DMS53 treated with DMSO at 0.1 percent for 48 hours (cell line): ENCODE measurements at regions not wholly inside any gene's neighbourhood (a gene's known extent, or its start where the extent isn't known, plus 50 kb on each side); places are given as distances from the start of the nearest gene placed in this dataset.
"Not testable (repeated sequence)": the region's sequence is repeated elsewhere in the genome, so short reads cannot be mapped to it uniquely, and the experiment has no call there.

Experiments
- DNase-seq: peaks from one replicate; lab custom pipeline; 2025; ENCODE audit not compliant: unreplicated experiment; lab: John Stamatoyannopoulos, UW

- DNase-seq: no peak
Observed at GRCh38 chr12:24679126-24679525, 269.8 kb downstream of the BCAT1 start.

DNA sequence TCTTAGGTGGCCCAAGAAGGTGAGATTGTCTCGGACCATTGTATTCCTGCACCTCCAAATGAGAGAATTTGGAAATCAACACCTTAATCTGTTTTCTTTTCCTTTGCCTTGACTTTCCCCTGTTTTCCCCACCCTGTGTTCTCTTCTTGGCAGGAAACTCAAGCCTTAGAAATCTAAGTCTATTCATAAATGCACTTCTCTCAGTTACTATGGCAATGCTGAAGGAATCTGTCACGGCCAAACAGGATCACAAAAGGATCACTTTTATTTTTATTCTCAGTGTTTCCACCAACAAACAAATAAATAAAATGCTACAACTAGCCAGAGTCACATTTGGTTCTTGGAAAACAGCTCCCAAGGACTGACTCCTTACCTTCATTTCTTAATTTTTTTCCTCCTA is 270.5 kb downstream of the BCAT1 start:
- DNase-seq: no peak

- no peak for DNase-seq
Observed at GRCh38 chr12:24668563-24668962, 280.3 kb downstream of the BCAT1 start.

GRCh38 chr12:24664161-24664880 is 284.6 kb downstream of the BCAT1 start:
- DNase-seq: no peak

DNA sequence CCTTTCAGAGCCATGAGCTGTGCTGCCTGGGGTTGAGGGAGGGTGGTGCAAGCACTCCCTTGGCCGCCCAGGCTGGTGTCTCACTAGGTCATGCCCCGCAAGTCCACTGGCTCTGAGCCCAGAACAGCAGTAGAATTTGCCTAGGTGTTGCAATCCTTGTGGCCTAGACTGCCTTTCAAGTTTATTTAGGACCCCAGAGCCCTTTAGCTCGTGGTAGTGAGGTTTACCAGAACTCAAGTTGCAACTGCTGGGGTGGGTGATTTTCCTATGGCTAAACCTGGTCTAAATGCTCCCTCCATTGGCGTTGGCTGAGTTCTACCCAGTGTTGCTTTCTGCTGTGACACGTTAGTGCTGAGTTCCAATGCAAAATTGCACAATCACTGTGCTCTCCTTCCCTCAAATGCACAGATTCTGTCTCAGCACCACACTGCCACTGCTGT is 287.2 kb downstream of the BCAT1 start:
- no peak for DNase-seq

DNA sequence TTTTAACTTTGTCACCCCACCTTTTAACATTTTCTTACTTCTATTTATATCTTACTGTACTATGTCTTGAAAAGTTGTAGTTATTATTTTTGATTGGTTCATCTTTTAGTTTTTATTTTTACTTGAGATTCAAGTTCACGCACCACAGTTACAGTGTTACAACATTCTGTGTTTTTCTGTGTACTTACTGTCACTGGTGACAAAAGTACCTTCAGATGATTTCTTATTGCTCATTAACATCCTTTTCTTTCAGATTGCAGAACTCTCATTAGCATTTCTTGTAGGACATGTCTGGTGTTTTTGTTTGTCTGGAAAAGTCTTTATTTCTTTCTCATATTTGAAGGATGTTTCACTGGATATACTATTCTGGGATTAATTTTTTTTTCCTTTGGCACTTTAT is 289.9 kb downstream of the BCAT1 start:
- DNase-seq: no peak

DNA sequence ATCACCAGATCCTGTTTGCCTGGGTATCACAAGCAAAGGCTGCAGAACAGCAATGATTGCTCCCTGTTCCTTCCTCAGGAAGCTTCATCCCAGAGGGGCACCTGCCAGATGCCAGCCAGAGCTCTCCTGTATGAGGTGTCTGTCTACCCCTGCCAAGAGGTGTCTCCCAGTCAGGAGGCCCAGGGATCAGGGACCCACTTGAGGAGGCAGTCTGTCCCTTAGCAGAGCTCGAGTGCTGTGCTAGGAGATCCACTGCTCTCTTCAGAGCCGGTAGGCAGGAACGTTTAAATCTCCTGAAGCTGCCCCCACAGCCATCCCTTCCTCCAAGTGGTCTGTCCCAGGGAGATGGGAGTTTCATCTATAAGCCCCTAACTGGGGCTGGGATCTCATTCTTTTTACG is 294.6 kb downstream of the BCAT1 start:
- DNase-seq: not testable (repeated sequence)

DNA sequence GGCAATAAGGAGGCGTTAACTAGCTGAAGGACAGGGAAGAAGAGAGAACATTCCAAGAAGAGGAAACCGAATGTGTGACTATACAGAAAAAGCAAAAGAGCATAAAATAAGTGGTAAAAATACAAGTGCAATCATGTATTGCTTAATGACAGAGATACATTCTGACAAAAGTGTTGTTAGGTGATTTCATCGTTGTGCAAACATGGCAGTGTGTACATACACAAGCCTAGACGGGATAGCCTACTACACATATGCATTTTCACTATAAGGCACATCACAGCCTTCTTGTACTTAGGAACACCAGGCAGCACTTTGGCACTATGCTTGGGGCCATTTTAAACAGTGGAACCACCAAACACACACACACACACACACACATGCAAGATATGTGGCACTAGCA is 299.3 kb downstream of the BCAT1 start:
- DNase-seq: peak; percentile 100

DNA sequence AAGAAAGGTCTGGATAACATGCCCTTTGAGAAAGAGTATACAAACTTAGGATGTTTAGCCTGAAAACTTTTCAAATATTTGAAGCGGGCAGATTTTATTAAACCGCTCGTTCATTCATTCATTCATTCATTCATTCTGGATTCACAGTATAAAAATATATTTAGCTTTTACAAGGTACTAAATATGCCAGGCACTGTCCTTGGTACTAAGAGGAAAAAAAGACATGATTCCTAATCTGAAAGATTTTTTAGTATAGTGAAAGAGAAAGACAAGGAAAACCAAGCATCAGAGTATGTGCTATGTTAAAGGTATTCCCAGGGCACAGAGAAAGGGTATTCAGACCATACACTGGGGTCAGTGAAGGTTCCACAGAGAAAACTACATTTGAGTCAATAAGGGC is 299.7 kb downstream of the BCAT1 start:
- no peak for DNase-seq

GRCh38 chr12:24645254-24645653 is 303.6 kb downstream of the BCAT1 start:
- DNase-seq: no peak

GRCh38 chr12:24643120-24644119 is 305.5 kb downstream of the BCAT1 start:
- DNase-seq: no peak

- no peak for DNase-seq
Observed at GRCh38 chr12:24639641-24640040, 309.3 kb downstream of the BCAT1 start.

DNA sequence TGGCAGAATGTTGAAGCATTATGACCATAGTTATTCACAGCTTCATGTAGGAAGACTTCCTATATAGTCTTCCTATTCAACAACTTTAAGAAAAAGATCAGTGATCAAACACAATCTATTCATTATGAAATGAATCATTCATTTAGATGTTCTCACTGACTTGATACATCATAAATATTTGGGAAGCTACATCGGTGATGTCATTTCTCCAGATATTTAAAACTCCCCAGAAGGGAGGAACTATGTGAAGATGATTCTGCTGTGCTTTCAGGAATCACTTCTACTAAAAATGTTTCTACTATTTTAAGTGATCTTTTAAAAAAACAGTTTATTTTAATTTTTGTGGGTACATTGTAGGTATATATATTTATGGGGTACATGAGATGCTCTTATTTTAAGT is 316.4 kb downstream of the BCAT1 start:
- no peak for DNase-seq

GRCh38 chr12:24631676-24632426 is 317.1 kb downstream of the BCAT1 start:
- no peak for DNase-seq

GRCh38 chr12:24630856-24631255 is 318.0 kb downstream of the BCAT1 start:
- DNase-seq: no peak

DNA sequence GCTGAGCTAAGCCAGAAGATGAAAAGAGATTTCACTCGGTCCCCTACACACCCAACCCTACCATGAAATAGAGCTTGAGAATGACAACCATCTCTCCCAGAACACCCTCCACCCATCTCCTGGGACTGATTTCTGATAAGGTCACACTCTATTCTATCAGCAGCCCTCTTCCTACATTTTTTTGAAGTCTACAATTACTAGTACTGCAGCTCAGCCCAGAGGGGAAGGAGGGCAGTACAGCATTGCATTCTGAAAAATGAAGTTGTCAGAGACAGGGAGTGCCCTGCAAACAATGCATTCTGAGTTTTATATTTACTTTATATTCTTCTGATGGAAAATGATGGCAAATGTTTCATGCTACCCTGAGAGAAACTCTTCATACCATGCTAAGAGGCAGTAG is 318.5 kb downstream of the BCAT1 start:
- no peak for DNase-seq

DNA sequence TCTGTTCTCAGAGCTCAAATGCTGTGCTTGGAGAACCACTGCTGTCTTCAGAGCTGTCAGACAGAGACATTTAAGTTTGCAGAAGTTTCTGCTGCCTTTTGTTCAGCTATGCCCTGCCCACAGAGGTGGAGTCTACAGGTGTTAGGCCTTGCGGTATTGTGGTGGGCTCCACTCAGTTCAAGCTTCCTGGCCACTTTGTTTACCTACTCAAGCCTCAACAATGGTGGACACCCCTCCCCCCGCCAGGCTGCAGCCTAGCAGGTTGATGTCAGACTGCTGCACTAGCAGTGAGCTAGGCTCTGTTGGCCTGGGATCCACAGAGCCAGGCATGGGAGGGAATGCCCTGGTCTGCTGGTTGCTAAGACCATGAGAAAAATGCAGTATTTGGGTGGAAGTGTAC is 323.8 kb downstream of the BCAT1 start:
- no peak for DNase-seq

- not testable (repeated sequence) for DNase-seq
Observed at GRCh38 chr12:24619954-24620353, 328.9 kb downstream of the BCAT1 start.

- no peak for DNase-seq
Observed at GRCh38 chr12:24617471-24617870, 331.4 kb downstream of the BCAT1 start.

- DNase-seq: no peak
Observed at GRCh38 chr12:24615967-24616411, 332.9 kb downstream of the BCAT1 start.

DNA sequence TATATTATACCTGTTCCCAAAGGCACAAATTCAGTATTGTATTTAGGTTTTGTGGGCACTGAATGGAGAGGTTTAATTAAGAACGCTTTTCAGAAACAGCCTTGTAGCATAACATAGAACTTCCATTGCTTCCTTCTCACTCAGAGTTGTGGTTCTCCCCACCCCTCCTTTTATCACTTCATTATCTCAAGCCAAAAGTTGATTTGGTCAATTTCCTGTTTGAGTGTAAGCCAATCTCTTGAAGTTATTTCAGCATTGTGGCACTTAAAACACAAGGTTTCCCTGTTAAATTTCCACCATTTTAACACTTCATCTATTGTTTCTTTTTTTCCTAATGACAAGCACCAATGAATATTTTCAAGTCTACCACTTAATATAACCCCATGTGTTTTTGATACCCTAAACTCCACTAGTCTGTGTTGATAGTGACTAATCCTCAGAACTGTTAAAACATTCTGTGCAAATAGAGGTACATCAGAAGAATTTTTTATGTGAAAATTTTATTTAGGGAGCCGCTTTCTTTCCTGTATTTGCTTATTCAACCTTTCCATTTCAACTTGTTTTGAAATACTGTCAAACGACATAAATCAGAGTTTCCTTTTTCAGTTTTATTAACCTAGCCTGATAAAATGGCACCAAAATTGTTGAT is 340.1 kb downstream of the BCAT1 start:
- DNase-seq: no peak
